GM23338 (cell line): ENCODE measurements at regions not wholly inside any gene's neighbourhood (a gene's known extent, or its start where the extent isn't known, plus 50 kb on each side); places are given as distances from the start of the nearest gene placed in this dataset.

Experiments used
- ATAC-seq: fragments of 200-7000 bp; cut with Tn5 transposase; 3 replicates; pipeline ENCODE4 v1.9.1; 2020
- DNase-seq: peaks from one replicate; pipeline ENCODE4 v3.0.0-alpha.2; 2015; ENCODE audit warnings: low spot score
- H2AFZ ChIP-seq: fragments of 200-600 bp; sonication (generic); 2 replicates; pipeline ENCODE4 v1.8.0; 2016; ENCODE audit warnings: antibody characterized with exemption, mild to moderate bottlenecking, moderate library complexity
- H3F3A ChIP-seq: fragments of 200-600 bp; sonication (generic); replicated peaks from 2 replicates; pipeline ENCODE4 v1.8.0; 2017; ENCODE audit warnings: antibody characterized with exemption, mixed run types, low read depth
- H3K27ac ChIP-seq: fragments of 200-600 bp; sonication (generic); 2 replicates; pipeline ENCODE4 v1.6.1; 2016; ENCODE audit warnings: low read depth
- H3K27me3 ChIP-seq: fragments of 200-600 bp; sonication (generic); 2 replicates; pipeline ENCODE4 v1.8.0; 2016; ENCODE audit warnings: mild to moderate bottlenecking, mixed run types, moderate library complexity; ENCODE audit not compliant: insufficient read depth
- H3K36me3 ChIP-seq: fragments of 200-600 bp; sonication (generic); 2 replicates; pipeline ENCODE4 v1.8.0; 2016; ENCODE audit warnings: mild to moderate bottlenecking; ENCODE audit not compliant: insufficient read depth
- H3K4me1 ChIP-seq: fragments of 200-600 bp; sonication (generic); 2 replicates; pipeline ENCODE4 v1.8.0; 2016; ENCODE audit warnings: mild to moderate bottlenecking, moderate library complexity; ENCODE audit not compliant: insufficient read depth
- H3K4me2 ChIP-seq: fragments of 200-600 bp; sonication (generic); 2 replicates; pipeline ENCODE4 v1.7.1; 2017; ENCODE audit warnings: mixed run types
- H3K4me3 ChIP-seq: fragments of 200-600 bp; sonication (generic); 2 replicates; pipeline ENCODE4 v1.6.1; 2016; ENCODE audit warnings: mixed run types
- H3K79me2 ChIP-seq: fragments of 200-600 bp; sonication (generic); replicated peaks from 2 replicates; pipeline ENCODE4 v1.8.0; 2017; ENCODE audit warnings: mild to moderate bottlenecking; ENCODE audit not compliant: insufficient read depth
- H3K9me2 ChIP-seq: fragments of 200-600 bp; sonication (generic); 2 replicates; pipeline ENCODE4 v1.8.0; 2017; ENCODE audit not compliant: insufficient read depth
- H4K20me1 ChIP-seq: fragments of 200-600 bp; sonication (generic); replicated peaks from 2 replicates; pipeline ENCODE4 v1.8.0; 2017; ENCODE audit warnings: mild to moderate bottlenecking; ENCODE audit not compliant: insufficient read depth
- H3K27ac Mint-ChIP-seq: 2 replicates; pipeline ENCODE4 v1.8.0; 2020; ENCODE audit warnings: inconsistent platforms, mild to moderate bottlenecking, moderate library complexity, mixed read lengths
- H3K27me3 Mint-ChIP-seq: 3 replicates; pipeline ENCODE4 v1.8.0; 2022; ENCODE audit warnings: low read depth, mild to moderate bottlenecking, moderate library complexity, mixed read lengths, inconsistent platforms; ENCODE audit not compliant: insufficient read depth, poor library complexity
- H3K36me3 Mint-ChIP-seq: 3 replicates; pipeline ENCODE4 v1.8.0; 2021; ENCODE audit warnings: low read depth, mild to moderate bottlenecking, inconsistent platforms, moderate library complexity, mixed read lengths
- H3K4me1 Mint-ChIP-seq: 3 replicates; pipeline ENCODE4 v1.8.0; 2020; ENCODE audit warnings: mild to moderate bottlenecking, inconsistent platforms, mixed read lengths
- H3K4me3 Mint-ChIP-seq: 3 replicates; pipeline ENCODE4 v1.8.0; 2021; ENCODE audit warnings: moderate library complexity, mild to moderate bottlenecking, inconsistent platforms, mixed read lengths
- H3K9me3 Mint-ChIP-seq: 3 replicates; pipeline ENCODE4 v1.8.0; 2020; ENCODE audit warnings: moderate library complexity, mild to moderate bottlenecking, inconsistent platforms, mixed read lengths
- CTCF ChIP-seq, 2 experiments: fragments of 200-600 bp in 1 of 2; sonication (generic) in 1 of 2; conservative IDR thresholded peaks; 2 replicates each; pipeline versions ENCODE4 v1.5.1 to v1.6.1; 2016 to 2017; ENCODE audit warnings: antibody characterized with exemption in 2 of 2, low read depth in 2 of 2, mild to moderate bottlenecking in 2 of 2, moderate library complexity in 1 of 2
- EZH2 ChIP-seq: fragments of 200-600 bp; sonication (generic); IDR thresholded peaks from one replicate; pipeline ENCODE4 v1.8.0; 2017; ENCODE audit warnings: antibody characterized with exemption, mild to moderate bottlenecking, low read depth; ENCODE audit not compliant: unreplicated experiment
- JUNB ChIP-seq: IDR thresholded peaks from one replicate; pipeline ENCODE4 v1.6.1; 2016; ENCODE audit warnings: antibody characterized with exemption; ENCODE audit not compliant: unreplicated experiment
- NANOG ChIP-seq: IDR thresholded peaks from 2 replicates; pipeline ENCODE4 v1.6.1; 2016; ENCODE audit warnings: antibody characterized with exemption, borderline replicate concordance
- REST ChIP-seq: IDR thresholded peaks from one replicate; pipeline ENCODE4 v1.6.1; 2018; ENCODE audit warnings: antibody characterized with exemption; ENCODE audit not compliant: unreplicated experiment
- ZNF114 ChIP-seq: fragments of 250-450 bp; sonication (Bioruptor Pico); IDR thresholded peaks from 2 replicates; pipeline ENCODE4 v1.5.0; 2020; ENCODE audit warnings: mild to moderate bottlenecking, moderate library complexity
- ZNF462 ChIP-seq: fragments of 250-450 bp; sonication (Bioruptor Pico); IDR thresholded peaks from 2 replicates; pipeline ENCODE4 v1.5.0; 2020; ENCODE audit warnings: mild to moderate bottlenecking, moderate library complexity

GRCh38 chr4:56169061-56169460 is 218.2 kb downstream of the AASDH start:
- no peak overlapping the region for H3K4me3 ChIP-seq
- H3K9me2 ChIP-seq: no peaks in the 10 kb centered on the region; the same call in 1 of the 2 replicates
- H3K36me3 ChIP-seq: no peaks in the 10 kb centered on the region
- ATAC-seq (no peak), DNase-seq (no peak)
- Mint-ChIP-seq H3K27me3 (no peaks in the 10 kb centered on the region), H3K9me3 (no peaks in the 10 kb centered on the region), H3K4me1 (peaks cover 4% of the 10 kb centered on the region; the same call in 1 of the 3 replicates), H3K27ac (no peak overlapping the region), H3K4me3 (no peak overlapping the region), H3K36me3 (peaks cover 10% of the 10 kb centered on the region; the same call in 1 of the 3 replicates)
- H3K27me3 ChIP-seq: no peaks in the 10 kb centered on the region
- no peak overlapping the region for H3K4me2 ChIP-seq
- TF ChIP-seq CTCF (conservative IDR thresholded peaks at IDR 0.05; ENCODE audit: low read depth in 2 of 2) (no peak), JUNB (no peak), ZNF462 (no peak), NANOG (no peak), ZNF114 (CRISPR knock-in tag) (no peak), REST (no peak), EZH2 (no peak)
- no peaks in the 10 kb centered on the region for H3F3A ChIP-seq
- no peaks in the 10 kb centered on the region for H3K79me2 ChIP-seq
- H3K4me1 ChIP-seq: no peaks in the 10 kb centered on the region
- H2AFZ ChIP-seq: no peak overlapping the region
- H4K20me1 ChIP-seq: no peaks in the 10 kb centered on the region; the same call in 1 of the 2 replicates
- H3K27ac ChIP-seq: no peak overlapping the region
